Stomach (tissue), 8 donors: ENCODE measurements at regions not wholly inside any gene's neighbourhood (a gene's known extent, or its start where the extent isn't known, plus 50 kb on each side); places are given as distances from the start of the nearest gene placed in this dataset.

ENCODE experiments used
- DNase-seq, 2 donors: peaks; one replicate each; pipeline versions ENCODE4 v3.0.0 to v3.0.0-alpha.2; 2013 to 2019
- H3K27ac ChIP-seq, 5 donors: fragments of 200-600 bp in 4 of 5; sonication (generic) in 4 of 5; one replicate each; pipeline ENCODE4 v1.5.1; 2013 to 2019; ENCODE audit warnings: mild to moderate bottlenecking in 1 of 5, moderate library complexity in 1 of 5
- H3K27me3 ChIP-seq, 3 donors: fragments of 200-600 bp; sonication (generic); one replicate each; pipeline ENCODE4 v1.5.1; 2017 to 2019; ENCODE audit warnings: mixed run types in 1 of 3
- H3K36me3 ChIP-seq, 4 donors: fragments of 200-600 bp; sonication (generic); 1 replicate in 3 of 4; 2 replicates in 1 of 4; pipeline ENCODE4 v1.5.1; 2016 to 2019
- H3K4me1 ChIP-seq, 4 donors: fragments of 200-600 bp; sonication (generic); one replicate each; pipeline ENCODE4 v1.5.1; 2016 to 2019
- H3K4me3 ChIP-seq, 4 donors: fragments of 200-600 bp; sonication (generic) in 3 of 4; one replicate each; pipeline ENCODE4 v1.5.1; 2016 to 2019; ENCODE audit warnings: mild to moderate bottlenecking in 1 of 4
- H3K9me3 ChIP-seq, 4 donors: fragments of 200-600 bp; sonication (generic); one replicate each; pipeline ENCODE4 v1.5.1; 2016 to 2019
- CTCF ChIP-seq, 7 experiments: fragments of 450-650 bp in 4 of 7; fragments of 200-600 bp in 3 of 7; sonication (generic) in 3 of 7; IDR thresholded peaks; one replicate each; pipeline ENCODE4 v1.5.1; 2016 to 2019; ENCODE audit warnings: antibody characterized with exemption in 7 of 7, control low read depth in 2 of 7, mild to moderate bottlenecking in 1 of 7
- EP300 ChIP-seq: sonication (generic); formaldehyde crosslinking; IDR thresholded peaks from one replicate; pipeline ENCODE4 v1.6.1; 2017; ENCODE audit warnings: antibody characterized with exemption
- POLR2A ChIP-seq, 4 donors: fragments of 450-650 bp; IDR thresholded peaks; one replicate each; pipeline ENCODE4 v1.6.1; 2016; ENCODE audit warnings: antibody characterized with exemption in 4 of 4, control low read depth in 2 of 4, mild to moderate bottlenecking in 1 of 4, moderate library complexity in 1 of 4
- POLR2AphosphoS5 ChIP-seq, 3 donors: sonication (generic); formaldehyde crosslinking; IDR thresholded peaks; one replicate each; pipeline ENCODE4 v1.6.1; 2016; ENCODE audit warnings: antibody characterized with exemption in 3 of 3
- WGBS, 5 donors: extraction: QIAGEN DNeasy Blood & Tissue Kit in 3 of 5; methylation state at CpG; one replicate each; pipeline versions ENCODE4 v1.1.5 to v1.1.7; 2013 to 2018; 5-methylcytosine and 5-hydroxymethylcytosine counted together
- intact Hi-C: fragments of 100-400 bp; cut with DNase I; formaldehyde crosslinking; loops from one replicate; pipeline ENCODE4 v1.15.1; 2023; ENCODE audit warnings: low total_unique reads
- donor health status: healthy with polysubstance abuse.
- donor health status: Bipolar disorder and iron deficiency.
- donor health status: healthy.

GRCh38 chr2:42906557-42907411, 114.4 kb upstream of the HAAO start:
- peak; percentile 65 to 86 for DNase-seq
- TF ChIP-seq EP300, result no peak
- TF ChIP-seq POLR2AphosphoS5 (IDR thresholded peaks at IDR 0.05), result peak in 2 of 3 donors; percentile 53 to 76
- Histone ChIP-seq H3K4me1 (peaks cover 52 to 68% (median 60%) of the 10 kb centered on the region in 4 donors), H3K27me3 (no peaks in the 10 kb centered on the region), H3K9me3 (no peaks in the 10 kb centered on the region), H3K27ac (peak overlapping the region; percentile 49 to 84 (median 76)), H3K4me3 (peak overlapping the region in 1 of 4 donors; percentile 1), H3K36me3 (no peaks in the 10 kb centered on the region)
- intact Hi-C loops, result no loop called here
- 11 to 19% (median 17%) methylated on average over 13 to 15 of the region's 15 CpGs for WGBS, 5 donors

GRCh38 chr2:42906111-42906556, 113.8 kb upstream of the HAAO start:
- DNase-seq, result no peak
- peak overlapping the region; percentile 15 to 84 (median 76) for H3K27ac ChIP-seq
- TF ChIP-seq POLR2A (IDR thresholded peaks at IDR 0.05), result no peak
- TF ChIP-seq EP300, result no peak
- no peak for TF ChIP-seq POLR2AphosphoS5 (IDR thresholded peaks at IDR 0.05)
- no peak for TF ChIP-seq CTCF (IDR thresholded peaks at IDR 0.05)
- intact Hi-C loops, result no loop called here
- H3K36me3 ChIP-seq, result no peaks in the 10 kb centered on the region
- no peaks in the 10 kb centered on the region for H3K27me3 ChIP-seq
- H3K4me1 ChIP-seq, result peaks cover 50 to 66% (median 56%) of the 10 kb centered on the region in 4 donors
- WGBS, 5 donors, result 21 to 56% (median 46%) methylated on average over 4 of the region's 4 CpGs
- no peaks in the 10 kb centered on the region for H3K9me3 ChIP-seq
- H3K4me3 ChIP-seq, result peak overlapping the region in 1 of 4 donors; percentile 1

- H3K4me3 ChIP-seq, result no peak overlapping the region
- intact Hi-C loops, result no loop called here
- H3K27ac ChIP-seq, result peak overlapping the region; percentile 15 to 84 (median 76)
- H3K4me1 ChIP-seq, result peaks cover 44 to 64% (median 50%) of the 10 kb centered on the region in 4 donors
- TF ChIP-seq CTCF (IDR thresholded peaks at IDR 0.05), result no peak
- TF ChIP-seq EP300, result no peak
- no peak for TF ChIP-seq POLR2AphosphoS5 (IDR thresholded peaks at IDR 0.05)
- no peak for TF ChIP-seq POLR2A (IDR thresholded peaks at IDR 0.05)
- H3K36me3 ChIP-seq, result no peaks in the 10 kb centered on the region
- DNase-seq, result peak in 1 of 2 donors; percentile 83
- H3K27me3 ChIP-seq, result no peaks in the 10 kb centered on the region
- 52 to 68% (median 60%) methylated on average over 14 to 25 of the region's 25 CpGs for WGBS, 5 donors
- no peaks in the 10 kb centered on the region for H3K9me3 ChIP-seq
These were observed 113.1 kb upstream of the HAAO start for GRCh38 chr2:42905341-42906110.

- no peak overlapping the region for H3K4me3 ChIP-seq
- no peaks in the 10 kb centered on the region for H3K9me3 ChIP-seq
- WGBS, 5 donors, result 88 to 95% (median 91%) methylated on average over 3 of the region's 3 CpGs
- intact Hi-C loops, result no loop called here
- no peak for TF ChIP-seq POLR2A (IDR thresholded peaks at IDR 0.05)
- no peak for TF ChIP-seq POLR2AphosphoS5 (IDR thresholded peaks at IDR 0.05)
- no peak for TF ChIP-seq CTCF (IDR thresholded peaks at IDR 0.05)
- TF ChIP-seq EP300, result no peak
- H3K4me1 ChIP-seq, result peaks cover 34 to 54% (median 41%) of the 10 kb centered on the region in 4 donors
- H3K27me3 ChIP-seq, result no peaks in the 10 kb centered on the region
- H3K27ac ChIP-seq, result peak overlapping the region in 1 of 5 donors; percentile 84
- H3K36me3 ChIP-seq, result no peaks in the 10 kb centered on the region
- no peak for DNase-seq
These were observed 112.1 kb upstream of the HAAO start for GRCh38 chr2:42904576-42904876.
